Activated CD8-positive, alpha-beta T cell treated with anti-CD3 and anti-CD28 coated beads for 36 hours (primary cell): ENCODE measurements at regions not wholly inside any gene's neighbourhood (a gene's known extent, or its start where the extent isn't known, plus 50 kb on each side); places are given as distances from the start of the nearest gene placed in this dataset.

Source experiments
- ATAC-seq: fragments of 200-7000 bp; cut with Tn5 transposase; one replicate; pipeline ENCODE4 v1.10.0; 2021; ENCODE audit warnings: mild to moderate bottlenecking, moderate library complexity
- CTCF ChIA-PET: fragments of 350-600 bp; sonication (Branson Sonifier 250); formaldehyde crosslinking; loops from one replicate; lab custom pipeline; 2021; ENCODE audit warnings: antibody characterized with exemption; lab: Charles Lee
- POLR2A ChIA-PET: fragments of 350-600 bp; sonication (Branson Sonifier 250); formaldehyde crosslinking; loops from one replicate; lab custom pipeline; 2021; ENCODE audit warnings: antibody characterized with exemption; lab: Charles Lee
- DNase-seq: peaks from one replicate; pipeline ENCODE4 v3.0.0-alpha.2; 2020
- H3K27ac Mint-ChIP-seq: one replicate; pipeline ENCODE4 v1.8.0; 2021; ENCODE audit warnings: mild to moderate bottlenecking, mixed read lengths
- H3K27me3 Mint-ChIP-seq: one replicate; pipeline ENCODE4 v1.8.0; 2021; ENCODE audit warnings: mixed read lengths
- H3K36me3 Mint-ChIP-seq: one replicate; pipeline ENCODE4 v1.8.0; 2021; ENCODE audit warnings: low read depth, mixed read lengths
- H3K4me1 Mint-ChIP-seq: one replicate; pipeline ENCODE4 v1.8.0; 2021; ENCODE audit warnings: low read depth, mixed read lengths
- H3K4me3 Mint-ChIP-seq: one replicate; pipeline ENCODE4 v1.8.0; 2021; ENCODE audit warnings: mild to moderate bottlenecking, moderate library complexity, mixed read lengths
- H3K9me3 Mint-ChIP-seq: one replicate; pipeline ENCODE4 v1.8.0; 2021; ENCODE audit warnings: mixed read lengths
- intact Hi-C: fragments of 100-400 bp; cut with micrococcal nuclease; formaldehyde crosslinking; loops from one replicate; pipeline ENCODE4 v1.10.0; 2022
- TF ChIP-seq, protein P1 (sequence below): fragments of 200-600 bp; IDR thresholded peaks from one replicate; pipeline ENCODE4 v1.8.0; 2022; ENCODE audit warnings: antibody characterized with exemption, mild to moderate bottlenecking

DNA sequence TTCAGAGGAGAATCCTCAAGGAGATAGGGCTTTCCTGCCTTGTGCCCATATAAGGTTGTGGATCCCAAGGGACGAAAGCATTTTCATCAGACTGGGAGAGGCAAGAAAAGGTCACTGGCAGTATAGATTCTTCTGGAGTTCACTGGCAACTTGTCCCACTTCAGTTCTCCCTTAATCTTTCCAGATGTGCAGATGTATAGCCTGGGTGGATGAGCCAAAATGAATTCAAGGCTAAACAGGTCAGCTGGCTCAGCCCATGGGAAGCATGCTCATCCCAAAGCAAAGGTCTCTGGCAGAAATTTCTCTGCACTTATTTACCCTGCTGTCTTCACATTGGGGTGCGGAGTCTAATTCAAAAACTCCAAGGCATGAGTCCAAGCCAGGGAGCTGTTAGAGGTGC, 148.9 kb upstream of the TNP1 start:
- ATAC-seq: no peak
- DNase-seq: no peak
- ChIA-PET POLR2A (no interaction called here), CTCF (no interaction called here)
- Mint-ChIP-seq H3K27ac (no peak overlapping the region), H3K4me1 (no peaks in the 10 kb centered on the region), H3K4me3 (no peak overlapping the region), H3K36me3 (no peaks in the 10 kb centered on the region), H3K27me3 (peaks cover 18% of the 10 kb centered on the region), H3K9me3 (no peaks in the 10 kb centered on the region)
- intact Hi-C loops: no loop called here
- TF ChIP-seq, protein P1, sequence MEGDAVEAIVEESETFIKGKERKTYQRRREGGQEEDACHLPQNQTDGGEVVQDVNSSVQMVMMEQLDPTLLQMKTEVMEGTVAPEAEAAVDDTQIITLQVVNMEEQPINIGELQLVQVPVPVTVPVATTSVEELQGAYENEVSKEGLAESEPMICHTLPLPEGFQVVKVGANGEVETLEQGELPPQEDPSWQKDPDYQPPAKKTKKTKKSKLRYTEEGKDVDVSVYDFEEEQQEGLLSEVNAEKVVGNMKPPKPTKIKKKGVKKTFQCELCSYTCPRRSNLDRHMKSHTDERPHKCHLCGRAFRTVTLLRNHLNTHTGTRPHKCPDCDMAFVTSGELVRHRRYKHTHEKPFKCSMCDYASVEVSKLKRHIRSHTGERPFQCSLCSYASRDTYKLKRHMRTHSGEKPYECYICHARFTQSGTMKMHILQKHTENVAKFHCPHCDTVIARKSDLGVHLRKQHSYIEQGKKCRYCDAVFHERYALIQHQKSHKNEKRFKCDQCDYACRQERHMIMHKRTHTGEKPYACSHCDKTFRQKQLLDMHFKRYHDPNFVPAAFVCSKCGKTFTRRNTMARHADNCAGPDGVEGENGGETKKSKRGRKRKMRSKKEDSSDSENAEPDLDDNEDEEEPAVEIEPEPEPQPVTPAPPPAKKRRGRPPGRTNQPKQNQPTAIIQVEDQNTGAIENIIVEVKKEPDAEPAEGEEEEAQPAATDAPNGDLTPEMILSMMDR: no peak

DNA sequence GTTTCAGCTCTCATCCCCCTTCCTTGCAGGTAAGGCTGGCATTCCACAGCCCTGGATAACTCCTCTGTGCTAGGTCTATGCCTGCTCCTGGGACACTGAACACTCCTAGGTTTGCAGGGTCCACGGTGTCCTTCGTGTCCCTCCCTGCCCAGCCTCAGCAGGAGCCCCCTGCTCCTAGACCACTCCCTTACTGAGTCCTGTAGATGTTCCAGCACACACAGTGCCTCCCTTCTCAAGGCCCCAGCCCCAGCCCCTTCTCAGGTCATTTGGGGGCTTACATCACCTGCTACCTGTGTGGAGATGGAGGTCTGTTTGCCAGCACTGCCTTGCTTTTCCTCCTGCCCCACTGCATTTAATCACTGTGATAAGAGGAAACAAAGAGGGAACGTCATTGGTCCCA, 146.4 kb upstream of the TNP1 start:
- Mint-ChIP-seq H3K36me3 (no peaks in the 10 kb centered on the region), H3K4me3 (no peak overlapping the region), H3K27me3 (peaks cover 9% of the 10 kb centered on the region), H3K27ac (no peak overlapping the region), H3K9me3 (no peaks in the 10 kb centered on the region), H3K4me1 (no peaks in the 10 kb centered on the region)
- TF ChIP-seq, protein P1: no peak
- ATAC-seq (no peak), DNase-seq (no peak)
- ChIA-PET POLR2A (no interaction called here), CTCF (no interaction called here)
- intact Hi-C loops: no loop called here

DNA sequence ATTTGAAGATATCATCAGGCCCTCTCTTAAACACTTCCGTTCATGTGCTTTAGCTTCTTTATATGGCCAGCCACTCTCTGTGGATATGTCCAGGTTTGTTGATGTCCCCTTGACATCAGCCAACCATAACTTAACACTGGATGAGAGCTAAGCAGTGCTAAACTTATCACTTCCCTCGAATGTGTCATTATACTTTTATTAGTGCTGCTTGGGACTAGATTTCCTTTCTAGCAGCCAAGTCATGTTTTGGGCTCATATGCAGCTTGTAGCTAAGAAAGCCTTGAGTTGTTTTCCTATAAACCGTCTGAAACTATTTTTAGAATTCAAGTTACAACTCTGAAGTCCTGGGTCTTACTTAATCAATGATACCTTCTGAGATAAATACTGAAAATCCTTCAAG, 144.8 kb upstream of the TNP1 start:
- no peak overlapping the region for H3K27ac Mint-ChIP-seq
- ATAC-seq (no peak), DNase-seq (no peak)
- TF ChIP-seq, protein P1: no peak
- H3K9me3 Mint-ChIP-seq: no peaks in the 10 kb centered on the region
- peaks cover 8% of the 10 kb centered on the region for H3K27me3 Mint-ChIP-seq
- POLR2A ChIA-PET: no interaction called here
- intact Hi-C loops: no loop called here
- H3K36me3 Mint-ChIP-seq: no peaks in the 10 kb centered on the region
- CTCF ChIA-PET: no interaction called here
- no peak overlapping the region for H3K4me3 Mint-ChIP-seq
- no peaks in the 10 kb centered on the region for H3K4me1 Mint-ChIP-seq

DNA sequence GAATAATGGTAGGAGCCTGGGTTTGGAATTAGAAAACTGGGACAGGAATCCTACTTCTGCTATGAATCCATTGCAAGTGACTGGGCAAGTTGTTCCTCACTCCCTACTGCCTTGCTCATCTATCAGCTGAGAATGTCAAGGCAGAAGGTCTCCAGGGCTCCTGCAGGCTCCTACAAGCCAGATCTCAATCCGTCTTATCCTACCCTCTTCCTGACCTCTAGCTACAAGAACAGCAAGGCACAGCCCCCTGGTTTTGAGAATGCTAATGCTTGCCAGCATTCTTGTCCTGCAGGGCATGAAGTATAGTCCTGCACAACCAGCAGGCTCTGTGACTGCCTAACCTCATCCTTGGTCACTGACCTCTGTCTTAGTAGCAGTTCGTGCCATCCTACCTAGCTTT, 141.9 kb upstream of the TNP1 start:
- Mint-ChIP-seq H3K4me3 (no peak overlapping the region), H3K27me3 (peaks cover 2% of the 10 kb centered on the region), H3K27ac (no peak overlapping the region), H3K4me1 (no peaks in the 10 kb centered on the region), H3K36me3 (no peaks in the 10 kb centered on the region), H3K9me3 (no peaks in the 10 kb centered on the region)
- intact Hi-C loops: no loop called here
- ATAC-seq: no peak
- CTCF ChIA-PET: interaction anchor here (0.9 kb wide), 1 partner anchor 225 kb away, joined by 3 read pairs; no protein-coding TSS in a partner anchor
- DNase-seq: no peak
- TF ChIP-seq, protein P1: no peak
- POLR2A ChIA-PET: no interaction called here

DNA sequence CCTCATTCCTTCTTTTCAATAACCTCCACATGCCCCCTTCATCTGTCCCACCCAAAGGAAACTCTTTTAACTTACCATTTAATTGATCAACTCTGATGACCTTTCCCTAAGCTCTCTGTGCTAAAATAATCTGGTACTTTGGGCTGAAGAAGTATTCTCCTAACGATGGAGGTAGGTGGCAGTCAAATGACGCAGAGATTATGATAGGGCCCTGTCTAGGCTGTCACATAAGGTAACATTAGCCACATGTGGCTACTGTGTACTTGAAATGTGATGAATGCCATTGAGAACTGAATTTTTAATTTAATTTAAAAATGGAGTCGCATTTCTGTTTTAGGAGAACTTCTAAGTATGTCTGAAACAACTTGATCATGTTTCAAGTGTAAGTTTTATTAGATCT, 140.5 kb upstream of the TNP1 start:
- Mint-ChIP-seq H3K9me3 (no peaks in the 10 kb centered on the region), H3K27ac (no peak overlapping the region), H3K27me3 (no peaks in the 10 kb centered on the region), H3K36me3 (no peaks in the 10 kb centered on the region), H3K4me1 (no peaks in the 10 kb centered on the region), H3K4me3 (no peak overlapping the region)
- POLR2A ChIA-PET: no interaction called here
- CTCF ChIA-PET: no interaction called here
- intact Hi-C loops: no loop called here
- TF ChIP-seq, protein P1: no peak
- no peak for DNase-seq
- no peak for ATAC-seq
